ENCODE measurements at regions not wholly inside any gene's neighbourhood (a gene's known extent, or its start where the extent isn't known, plus 50 kb on each side); places are given as distances from the start of the nearest gene placed in this dataset.
A peak's percentile ranks its signal among the peaks of the same experiment; 100 is the strongest.

- Mint-ChIP-seq H3K27ac (ENCODE audit: unreplicated experiment) (peak overlapping the region; percentile 42), H3K27me3 (ENCODE audit: low read depth, unreplicated experiment) (peaks cover 2% of the 10 kb centered on the region), H3K4me3 (ENCODE audit: unreplicated experiment) (no peak overlapping the region), H3K36me3 (ENCODE audit: low read depth, unreplicated experiment) (no peaks in the 10 kb centered on the region), H3K9me3 (ENCODE audit: unreplicated experiment) (no peaks in the 10 kb centered on the region), H3K4me1 (ENCODE audit: low read depth, unreplicated experiment) (peaks cover 23% of the 10 kb centered on the region)
- no peaks in the 10 kb centered on the region for H3K27me3 ChIP-seq (ENCODE audit: insufficient read depth, low read length)
- no peaks in the 10 kb centered on the region for H3K79me2 ChIP-seq (ENCODE audit: insufficient read depth, low read length)
- no peak overlapping the region for H3K9ac ChIP-seq (ENCODE audit: low read length)
- H3K36me3 ChIP-seq (ENCODE audit: insufficient read depth, low read length): no peaks in the 10 kb centered on the region
- H4K20me1 ChIP-seq (ENCODE audit: insufficient read depth, low read length): no peaks in the 10 kb centered on the region
- H3K4me3 ChIP-seq (ENCODE audit: insufficient read depth, low read depth, low read length): no peak overlapping the region
- no peak overlapping the region for H2AFZ ChIP-seq (ENCODE audit: low read depth, low read length)
- TF ChIP-seq CTCF (IDR thresholded peaks at IDR 0.05; ENCODE audit: insufficient read depth, low read depth, low read length) (no peak), EZH2 (IDR thresholded peaks at IDR 0.05; ENCODE audit: insufficient read depth, low read length) (no peak)
- peaks cover 5% of the 10 kb centered on the region for H3K4me1 ChIP-seq (ENCODE audit: insufficient read depth, low read length)
- DNase-seq (ENCODE audit: low read depth) (peak; percentile 20), FAIRE-seq (no peak)
- no peak overlapping the region for H3K27ac ChIP-seq (ENCODE audit: low read depth, low read length)
- H3K9me3 ChIP-seq (ENCODE audit: insufficient read depth, low read depth, low read length): no peaks in the 10 kb centered on the region
- H3K4me2 ChIP-seq (ENCODE audit: low read length): no peak overlapping the region
Observed at GRCh38 chr1:208433971-208434370, 189.8 kb upstream of the PLXNA2 start.

GRCh38 chr1:208437401-208437800 is 193.2 kb upstream of the PLXNA2 start:
- DNase-seq (ENCODE audit: low read depth): peak; percentile 19

More at GRCh38 chr1:208437401-208437800, 193.2 kb upstream of the PLXNA2 start:
- no peaks in the 10 kb centered on the region for H3K36me3 ChIP-seq (ENCODE audit: insufficient read depth, low read length)
- H3K4me3 Mint-ChIP-seq (ENCODE audit: unreplicated experiment): no peak overlapping the region
- H3K36me3 Mint-ChIP-seq (ENCODE audit: low read depth, unreplicated experiment): no peaks in the 10 kb centered on the region
- H3K79me2 ChIP-seq (ENCODE audit: insufficient read depth, low read length): no peaks in the 10 kb centered on the region
- no peak overlapping the region for H3K9ac ChIP-seq (ENCODE audit: low read length)
- no peaks in the 10 kb centered on the region for H3K27me3 Mint-ChIP-seq (ENCODE audit: low read depth, unreplicated experiment)
- TF ChIP-seq EZH2 (IDR thresholded peaks at IDR 0.05; ENCODE audit: insufficient read depth, low read length) (no peak), CTCF (IDR thresholded peaks at IDR 0.05; ENCODE audit: insufficient read depth, low read depth, low read length) (no peak)
- peak; percentile 68 for FAIRE-seq
- peak overlapping the region; percentile 49 for H2AFZ ChIP-seq (ENCODE audit: low read depth, low read length)
- H3K4me3 ChIP-seq (ENCODE audit: insufficient read depth, low read depth, low read length): no peak overlapping the region
- peak overlapping the region; percentile 10 for H3K4me2 ChIP-seq (ENCODE audit: low read length)
- H3K4me1 ChIP-seq (ENCODE audit: insufficient read depth, low read length): peaks cover 5% of the 10 kb centered on the region
- H3K9me3 Mint-ChIP-seq (ENCODE audit: unreplicated experiment): peaks cover 8% of the 10 kb centered on the region
- no peak overlapping the region for H3K27ac Mint-ChIP-seq (ENCODE audit: unreplicated experiment)
- no peaks in the 10 kb centered on the region for H3K27me3 ChIP-seq (ENCODE audit: insufficient read depth, low read length)
- no peaks in the 10 kb centered on the region for H3K9me3 ChIP-seq (ENCODE audit: insufficient read depth, low read depth, low read length)
- H4K20me1 ChIP-seq (ENCODE audit: insufficient read depth, low read length): no peaks in the 10 kb centered on the region
- peaks cover 11% of the 10 kb centered on the region for H3K4me1 Mint-ChIP-seq (ENCODE audit: low read depth, unreplicated experiment)
- no peak overlapping the region for H3K27ac ChIP-seq (ENCODE audit: low read depth, low read length)
